Endothelial cell of umbilical vein (primary cell): ENCODE measurements at regions not wholly inside any gene's neighbourhood (a gene's known extent, or its start where the extent isn't known, plus 50 kb on each side); places are given as distances from the start of the nearest gene placed in this dataset.

Experiments
- BruUV-seq: library from RNA; stranded (reverse); fragments of 400-500 nt; replicated peaks from 2 replicates; lab custom pipeline; 2021; lab: Mats Ljungman, UMichigan
- CTCF ChIA-PET: fragments of 300-600, 350-600 bp; sonication (Branson Sonifier 250); formaldehyde crosslinking; loops from one replicate; lab custom pipeline; 2021; ENCODE audit warnings: antibody characterized with exemption, inconsistent platforms; lab: Charles Lee
- POLR2A ChIA-PET: fragments of 300-600, 350-600 bp; sonication (Branson Sonifier 250); formaldehyde crosslinking; loops from one replicate; lab custom pipeline; 2021; ENCODE audit warnings: antibody characterized with exemption, inconsistent platforms; lab: Charles Lee
- DNase-seq: peaks from one replicate; pipeline ENCODE4 v3.0.0-alpha.2; 2011; ENCODE audit warnings: low read depth, low spot score
- FAIRE-seq: peaks from 2 replicates; lab custom pipeline; 2011; peaks lifted over from hg19 to GRCh38; lab: Jason Lieb, UNC
- H2AFZ ChIP-seq: 2 replicates; pipeline ENCODE4 v1.6.0; 2012; ENCODE audit warnings: low read depth, low read length, control low read depth, inconsistent platforms
- H3K27ac ChIP-seq: 2 replicates; pipeline ENCODE4 v1.5.1; 2011; ENCODE audit warnings: low read depth, mild to moderate bottlenecking, control low read depth, low read length, moderate library complexity; ENCODE audit not compliant: insufficient read depth
- H3K27me3 ChIP-seq, 2 experiments: 2 replicates each; pipeline versions ENCODE4 v1.6.0 to v1.6.1; 2011; ENCODE audit warnings: low read length in 2 of 2, mixed read lengths in 1 of 2; ENCODE audit not compliant: control insufficient read depth in 2 of 2, insufficient read depth in 2 of 2
- H3K36me3 ChIP-seq, 2 experiments: 2 replicates in 1 of 2; 3 replicates in 1 of 2; pipeline ENCODE4 v1.5.1; 2011; ENCODE audit warnings: low read length in 2 of 2, mild to moderate bottlenecking in 1 of 2, moderate library complexity in 1 of 2; ENCODE audit not compliant: control insufficient read depth in 2 of 2, insufficient read depth in 2 of 2; ENCODE audit errors: extremely low read depth in 1 of 2
- H3K4me1 ChIP-seq: 3 replicates; pipeline ENCODE4 v1.5.1; 2011; ENCODE audit warnings: mild to moderate bottlenecking, low read length; ENCODE audit not compliant: control insufficient read depth, insufficient read depth; ENCODE audit errors: extremely low read depth
- H3K4me2 ChIP-seq: 2 replicates; pipeline ENCODE4 v1.6.1; 2011; ENCODE audit warnings: low read length, control low read depth, mixed read lengths; ENCODE audit not compliant: insufficient read depth
- H3K4me3 ChIP-seq, 3 experiments: fragments of 200-600 bp in 1 of 3; sonication (generic), shearing (Covaris generic) in 1 of 3; replicated peaks in 1 of 3; 2 replicates each; pipeline ENCODE4 v1.5.1; 2011 to 2016; ENCODE audit warnings: control low read depth in 3 of 3, low read length in 3 of 3, mild to moderate bottlenecking in 2 of 3, inconsistent platforms in 1 of 3, low read depth in 1 of 3, moderate library complexity in 1 of 3; ENCODE audit not compliant: insufficient read depth in 1 of 3
- H3K79me2 ChIP-seq: 2 replicates; pipeline ENCODE4 v1.6.0; 2012; ENCODE audit warnings: low read length, inconsistent platforms; ENCODE audit not compliant: control insufficient read depth, insufficient read depth
- H3K9ac ChIP-seq: replicated peaks from 2 replicates; pipeline ENCODE3; 2011; ENCODE audit warnings: low read length, control low read depth; ENCODE audit not compliant: insufficient read depth; ENCODE audit errors: extremely low read depth
- H3K9me1 ChIP-seq: replicated peaks from 3 replicates; pipeline ENCODE4 v1.6.0; 2011; ENCODE audit warnings: mild to moderate bottlenecking, low read length; ENCODE audit not compliant: control insufficient read depth, insufficient read depth; ENCODE audit errors: extremely low read depth
- H3K9me3 ChIP-seq: replicated peaks from 2 replicates; pipeline ENCODE4 v1.5.1; 2012; ENCODE audit warnings: low read length, inconsistent platforms; ENCODE audit not compliant: control insufficient read depth, insufficient read depth
- H4K20me1 ChIP-seq: replicated peaks from 2 replicates; pipeline ENCODE3; 2011; ENCODE audit warnings: mild to moderate bottlenecking, low read length; ENCODE audit not compliant: control insufficient read depth, insufficient read depth; ENCODE audit errors: extremely low read depth
- CTCF ChIP-seq, 2 donors: IDR thresholded peaks; 1 replicate in 1 of 2; 2 replicates in 1 of 2; pipeline ENCODE4 v1.5.1; 2011; ENCODE audit warnings: low read length in 2 of 2, mild to moderate bottlenecking in 2 of 2, moderate library complexity in 2 of 2, control low read depth in 1 of 2, inconsistent platforms in 1 of 2, low read depth in 1 of 2; ENCODE audit not compliant: insufficient read depth in 1 of 2; ENCODE audit errors: extremely low read depth in 1 of 2
- JUN ChIP-seq: IDR thresholded peaks from 2 replicates; pipeline ENCODE4 v1.6.1; 2011; ENCODE audit warnings: borderline replicate concordance, low read depth; ENCODE audit not compliant: insufficient read length, insufficient read depth
- MAX ChIP-seq: IDR thresholded peaks from 2 replicates; pipeline ENCODE4 v1.6.1; 2011; ENCODE audit not compliant: insufficient read depth, insufficient read length
- MYC ChIP-seq: IDR thresholded peaks from one replicate; pipeline ENCODE4 v1.6.1; 2011; ENCODE audit warnings: mild to moderate bottlenecking, low read depth, low read length
- POLR2A ChIP-seq: IDR thresholded peaks from 2 replicates; pipeline ENCODE4 v1.6.1; 2012; ENCODE audit warnings: low read depth, mild to moderate bottlenecking, control low read depth, low read length
- POLR2AphosphoS5 ChIP-seq: IDR thresholded peaks from 2 replicates; pipeline ENCODE4 v1.6.1; 2012; ENCODE audit warnings: low read depth, mild to moderate bottlenecking, control low read depth, low read length, moderate library complexity; ENCODE audit not compliant: insufficient read depth
- dilution Hi-C: fragments of 300-500 bp; cut with MboI; formaldehyde crosslinking; loops from one replicate; pipeline ENCODE4 v1.15.0; 2019; ENCODE audit warnings: low sequenced_read_pairs; ENCODE audit not compliant: extremely low pct_ligation_motif_present
- intact Hi-C: fragments of 100-400 bp; cut with micrococcal nuclease; formaldehyde crosslinking; loops from one replicate; pipeline ENCODE4 v1.10.0; 2022

DNA sequence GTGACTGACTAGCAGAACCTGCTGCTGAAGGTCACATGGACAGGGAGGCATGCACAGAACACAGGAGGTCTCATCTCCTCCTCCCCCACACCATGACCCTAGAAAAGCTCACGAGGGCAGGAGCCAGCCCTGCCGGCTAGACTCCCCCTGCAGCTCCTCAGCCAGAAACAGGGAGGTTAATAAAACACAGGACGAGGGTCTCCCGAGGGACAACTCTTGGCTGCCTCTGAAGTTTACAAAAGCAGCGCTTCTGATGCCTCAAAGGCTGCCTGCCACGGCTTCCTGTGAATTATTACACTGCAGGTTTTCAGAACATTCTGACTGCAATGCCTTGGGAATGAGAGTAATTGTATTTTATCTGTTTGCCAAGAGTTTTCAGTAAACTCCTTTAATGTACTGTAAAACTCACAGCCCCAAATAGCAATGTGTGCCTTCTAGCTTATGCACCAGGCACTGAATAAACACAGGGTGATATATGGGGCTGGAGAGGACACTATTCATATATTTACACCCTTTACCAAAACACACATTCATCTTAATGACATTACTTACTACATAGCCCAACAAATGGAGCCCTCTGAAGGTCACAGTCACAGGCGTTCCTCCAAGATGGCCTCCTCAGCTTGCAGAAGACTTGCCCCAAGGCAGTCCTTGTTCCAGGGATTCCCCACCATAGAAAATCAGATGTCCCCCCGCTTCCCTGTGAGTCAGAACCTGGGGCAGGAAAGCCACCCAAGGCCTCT, 83.7 kb downstream of the C5orf15 start:
- Histone ChIP-seq H4K20me1 (no peaks in the 10 kb centered on the region), H3K36me3 (no peaks in the 10 kb centered on the region), H3K9me3 (no peaks in the 10 kb centered on the region), H3K27me3 (no peaks in the 10 kb centered on the region), H3K9me1 (no peaks in the 10 kb centered on the region), H3K4me2 (no peak overlapping the region), H3K27ac (no peak overlapping the region), H2AFZ (no peak overlapping the region), H3K4me1 (no peaks in the 10 kb centered on the region), H3K9ac (no peak overlapping the region), H3K79me2 (no peaks in the 10 kb centered on the region), H3K4me3 (no peak overlapping the region)
- ChIA-PET CTCF (no interaction called here), POLR2A (no interaction called here)
- dilution Hi-C loops (no loop called here), intact Hi-C loops (no loop called here)
- DNase-seq = no peak
- TF ChIP-seq MYC (no peak), CTCF (IDR thresholded peaks at IDR 0.05; ENCODE audit: extremely low read depth in 1 of 2, insufficient read depth in 1 of 2, low read depth in 1 of 2, low read length in 2 of 2) (no peak)
- FAIRE-seq = no peak
- BruUV-seq = no TSS peak

DNA sequence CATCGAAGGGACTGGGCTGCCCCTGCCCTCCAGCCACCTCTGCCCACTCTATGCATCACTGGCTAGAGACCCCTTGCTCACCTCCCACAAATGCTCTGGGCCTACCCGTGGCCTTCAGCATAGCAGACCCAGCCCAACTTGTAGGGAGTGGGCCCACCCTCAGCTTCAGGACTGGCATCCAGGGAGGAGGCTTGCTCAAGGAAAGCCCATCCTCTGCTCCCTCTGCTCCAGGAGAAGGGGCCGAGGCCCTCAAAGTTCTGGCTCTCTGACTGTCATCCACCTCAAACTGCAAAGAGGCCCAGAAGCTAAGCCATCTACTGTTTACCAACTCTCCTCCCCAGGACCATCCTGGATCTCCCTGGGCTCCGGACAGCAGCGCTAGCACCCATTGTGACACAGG, 84.5 kb downstream of the C5orf15 start:
- dilution Hi-C loops (no loop called here), intact Hi-C loops (no loop called here)
- FAIRE-seq (no peak), DNase-seq (no peak)
- Histone ChIP-seq H3K27ac (no peak overlapping the region), H3K9me3 (no peaks in the 10 kb centered on the region), H3K79me2 (no peaks in the 10 kb centered on the region), H4K20me1 (no peaks in the 10 kb centered on the region), H3K36me3 (no peaks in the 10 kb centered on the region), H3K4me1 (no peaks in the 10 kb centered on the region), H3K9ac (no peak overlapping the region), H3K4me3 (no peak overlapping the region), H3K9me1 (no peaks in the 10 kb centered on the region), H3K27me3 (no peaks in the 10 kb centered on the region), H3K4me2 (no peak overlapping the region), H2AFZ (no peak overlapping the region)
- POLR2A ChIA-PET = no interaction called here
- no TSS peak for BruUV-seq
- CTCF ChIA-PET = no interaction called here
- TF ChIP-seq JUN (no peak), MAX (no peak), POLR2A (no peak), POLR2AphosphoS5 (no peak)
